Mesenchymal stem cell (in vitro differentiated cells and primary cell): ENCODE measurements at regions not wholly inside any gene's neighbourhood (a gene's known extent, or its start where the extent isn't known, plus 50 kb on each side); places are given as distances from the start of the nearest gene placed in this dataset.

Experiments used
- DNase-seq: peaks from one replicate; pipeline ENCODE4 v3.0.0-alpha.2; 2013
- H2AFZ ChIP-seq: one replicate; pipeline ENCODE4 v1.6.1; 2013; ENCODE audit warnings: low read depth, mild to moderate bottlenecking, control low read depth, inconsistent platforms, low read length, moderate library complexity
- H2AK5ac ChIP-seq: 2 replicates; pipeline ENCODE4 v1.6.1; 2013; ENCODE audit warnings: low read length, moderate library complexity, mild to moderate bottlenecking, inconsistent platforms; ENCODE audit not compliant: severe bottlenecking
- H2BK120ac ChIP-seq: one replicate; pipeline ENCODE4 v1.6.1; 2013; ENCODE audit warnings: low read depth, mild to moderate bottlenecking, inconsistent platforms, low read length, moderate library complexity
- H2BK12ac ChIP-seq, 2 experiments: one replicate each; pipeline ENCODE4 v1.6.1; 2013; ENCODE audit warnings: inconsistent platforms in 2 of 2, low read length in 2 of 2, mild to moderate bottlenecking in 2 of 2, moderate library complexity in 2 of 2, control low read depth in 1 of 2
- H2BK15ac ChIP-seq: one replicate; pipeline ENCODE4 v1.6.1; 2013; ENCODE audit warnings: mild to moderate bottlenecking, low read depth, inconsistent platforms; ENCODE audit not compliant: poor library complexity, severe bottlenecking
- H2BK5ac ChIP-seq: 2 replicates; pipeline ENCODE4 v1.6.1; 2013; ENCODE audit warnings: low read depth, mild to moderate bottlenecking, low read length, control low read depth, inconsistent platforms; ENCODE audit not compliant: poor library complexity, severe bottlenecking
- H3K14ac ChIP-seq, 2 experiments: one replicate each; pipeline ENCODE4 v1.6.1; 2013; ENCODE audit warnings: inconsistent platforms in 2 of 2, low read length in 2 of 2, control low read depth in 1 of 2, mild to moderate bottlenecking in 1 of 2, moderate library complexity in 1 of 2
- H3K18ac ChIP-seq, 2 experiments: one replicate each; pipeline ENCODE4 v1.6.1; 2013; ENCODE audit warnings: inconsistent platforms in 2 of 2, low read length in 2 of 2, control low read depth in 1 of 2, low read depth in 1 of 2, mild to moderate bottlenecking in 1 of 2
- H3K23ac ChIP-seq, 2 experiments: one replicate each; pipeline ENCODE4 v1.6.1; 2013; ENCODE audit warnings: inconsistent platforms in 2 of 2, low read length in 2 of 2, mild to moderate bottlenecking in 2 of 2, moderate library complexity in 2 of 2, control low read depth in 1 of 2
- H3K27ac ChIP-seq: 2 replicates; pipeline ENCODE4 v1.5.1; 2013; ENCODE audit warnings: mild to moderate bottlenecking, moderate library complexity, low read length, control low read depth, inconsistent platforms; ENCODE audit not compliant: poor library complexity, severe bottlenecking
- H3K27me3 ChIP-seq, 2 experiments: 2 replicates each; pipeline versions ENCODE4 v1.6.1 to v1.7.0; 2013; ENCODE audit warnings: low read length in 2 of 2, mild to moderate bottlenecking in 2 of 2, moderate library complexity in 2 of 2, control low read depth in 1 of 2, inconsistent platforms in 1 of 2; ENCODE audit not compliant: control insufficient read depth in 1 of 2, insufficient read depth in 1 of 2
- H3K36me3 ChIP-seq, 2 experiments: 2 replicates each; pipeline versions ENCODE4 v1.6.1 to v1.7.0; 2013; ENCODE audit warnings: low read length in 2 of 2, control low read depth in 1 of 2, inconsistent platforms in 1 of 2, low read depth in 1 of 2, mild to moderate bottlenecking in 1 of 2; ENCODE audit not compliant: insufficient read depth in 2 of 2, control insufficient read depth in 1 of 2
- H3K4ac ChIP-seq, 2 experiments: one replicate each; pipeline ENCODE4 v1.6.1; 2013; ENCODE audit warnings: inconsistent platforms in 2 of 2, low read length in 2 of 2, mild to moderate bottlenecking in 2 of 2, moderate library complexity in 2 of 2, control low read depth in 1 of 2, low read depth in 1 of 2
- H3K4me1 ChIP-seq: 2 replicates; pipeline ENCODE4 v1.6.1; 2013; ENCODE audit warnings: low read depth, low read length, control low read depth; ENCODE audit not compliant: control insufficient read depth, insufficient read depth
- H3K4me2 ChIP-seq: 2 replicates; pipeline ENCODE4 v1.6.1; 2013; ENCODE audit warnings: low read length, mild to moderate bottlenecking, inconsistent platforms; ENCODE audit not compliant: poor library complexity, severe bottlenecking
- H3K4me3 ChIP-seq, 2 experiments: 2 replicates each; pipeline versions ENCODE4 v1.5.1 to v1.7.0; 2013; ENCODE audit warnings: low read length in 2 of 2, mild to moderate bottlenecking in 2 of 2, control low read depth in 1 of 2, low read depth in 1 of 2; ENCODE audit not compliant: insufficient read depth in 1 of 2
- H3K79me1 ChIP-seq: replicated peaks from 2 replicates; pipeline ENCODE4 v1.6.1; 2013; ENCODE audit warnings: mild to moderate bottlenecking, control low read depth, low read length, inconsistent platforms; ENCODE audit not compliant: poor library complexity, severe bottlenecking
- H3K9ac ChIP-seq: 2 replicates; pipeline ENCODE4 v1.7.0; 2013; ENCODE audit warnings: mild to moderate bottlenecking, low read length, moderate library complexity
- H3K9me3 ChIP-seq: 2 replicates; pipeline ENCODE4 v1.7.0; 2013; ENCODE audit warnings: mild to moderate bottlenecking, low read length; ENCODE audit not compliant: control insufficient read depth
- H4K8ac ChIP-seq: one replicate; pipeline ENCODE4 v1.6.1; 2013; ENCODE audit warnings: inconsistent platforms, mild to moderate bottlenecking, low read length, moderate library complexity
- H4K91ac ChIP-seq: one replicate; pipeline ENCODE4 v1.6.1; 2013; ENCODE audit warnings: mild to moderate bottlenecking, low read length, inconsistent platforms
- WGBS: methylation state at CpG from one replicate; pipeline ENCODE4 v1.1.7; 2013; ENCODE audit warnings: mixed read lengths; 5-methylcytosine and 5-hydroxymethylcytosine counted together

GRCh38 chr2:66317268-66317890 lies 117.5 kb upstream of the MEIS1 start:
- no peak overlapping the region for H2BK12ac ChIP-seq
- H2BK5ac ChIP-seq: no peak overlapping the region
- no peak overlapping the region for H2BK120ac ChIP-seq
- H3K79me1 ChIP-seq: no peaks in the 10 kb centered on the region
- no peaks in the 10 kb centered on the region for H3K27me3 ChIP-seq
- DNase-seq: no peak
- H3K9me3 ChIP-seq: peaks cover 8% of the 10 kb centered on the region
- 74% methylated on average over 4 of the region's 4 CpGs for WGBS
- H3K4ac ChIP-seq: no peak overlapping the region
- H3K9ac ChIP-seq: no peak overlapping the region
- no peak overlapping the region for H3K18ac ChIP-seq
- H4K8ac ChIP-seq: no peak overlapping the region
- H3K14ac ChIP-seq: no peak overlapping the region
- H3K23ac ChIP-seq: no peak overlapping the region
- H4K91ac ChIP-seq: no peak overlapping the region
- no peak overlapping the region for H3K27ac ChIP-seq
- no peak overlapping the region for H3K4me3 ChIP-seq
- no peaks in the 10 kb centered on the region for H3K36me3 ChIP-seq
- no peak overlapping the region for H3K4me2 ChIP-seq
- H2BK15ac ChIP-seq: no peak overlapping the region
- no peak overlapping the region for H2AK5ac ChIP-seq
- no peak overlapping the region for H2AFZ ChIP-seq
- H3K4me1 ChIP-seq: no peaks in the 10 kb centered on the region

- no peak overlapping the region for H3K4ac ChIP-seq
- no peaks in the 10 kb centered on the region for H3K4me1 ChIP-seq
- no peak overlapping the region for H2BK5ac ChIP-seq
- no peak overlapping the region for H3K9ac ChIP-seq
- no peaks in the 10 kb centered on the region for H3K36me3 ChIP-seq
- H3K9me3 ChIP-seq: peaks cover 11% of the 10 kb centered on the region
- no peak overlapping the region for H2AK5ac ChIP-seq
- no peak overlapping the region for H2BK15ac ChIP-seq
- H3K27ac ChIP-seq: no peak overlapping the region
- no peak overlapping the region for H3K4me3 ChIP-seq
- no peak overlapping the region for H2BK12ac ChIP-seq
- 50% methylated on average over 1 of the region's 1 CpG for WGBS
- H3K18ac ChIP-seq: no peak overlapping the region
- no peak overlapping the region for H3K14ac ChIP-seq
- no peak for DNase-seq
- H4K8ac ChIP-seq: no peak overlapping the region
- H2BK120ac ChIP-seq: no peak overlapping the region
- peaks cover 0 to 4% of the 10 kb centered on the region in 2 experiments for H3K27me3 ChIP-seq
- H2AFZ ChIP-seq: no peak overlapping the region
- H3K79me1 ChIP-seq: no peaks in the 10 kb centered on the region
- H3K4me2 ChIP-seq: no peak overlapping the region
- no peak overlapping the region for H4K91ac ChIP-seq
- H3K23ac ChIP-seq: no peak overlapping the region
Measured at GRCh38 chr2:66306483-66306882, 128.4 kb upstream of the MEIS1 start.

- H2AFZ ChIP-seq: no peak overlapping the region
- no peak overlapping the region for H4K91ac ChIP-seq
- no peak overlapping the region for H3K4ac ChIP-seq
- no peak overlapping the region for H4K8ac ChIP-seq
- no peaks in the 10 kb centered on the region for H3K79me1 ChIP-seq
- H2BK120ac ChIP-seq: no peak overlapping the region
- H3K4me1 ChIP-seq: no peaks in the 10 kb centered on the region
- no peak overlapping the region for H3K27ac ChIP-seq
- H3K18ac ChIP-seq: no peak overlapping the region
- H3K9me3 ChIP-seq: peaks cover 8% of the 10 kb centered on the region
- no peak overlapping the region for H3K9ac ChIP-seq
- H3K14ac ChIP-seq: no peak overlapping the region
- H3K23ac ChIP-seq: no peak overlapping the region
- WGBS: 75% methylated on average over 11 of the region's 12 CpGs
- H2AK5ac ChIP-seq: no peak overlapping the region
- no peaks in the 10 kb centered on the region for H3K36me3 ChIP-seq
- H3K27me3 ChIP-seq: peaks cover 0 to 5% of the 10 kb centered on the region in 2 experiments
- H2BK12ac ChIP-seq: no peak overlapping the region
- no peak overlapping the region for H3K4me2 ChIP-seq
- H2BK15ac ChIP-seq: no peak overlapping the region
- DNase-seq: no peak
- H2BK5ac ChIP-seq: no peak overlapping the region
- no peak overlapping the region for H3K4me3 ChIP-seq
Measured at GRCh38 chr2:66305718-66306117, 129.2 kb upstream of the MEIS1 start.

GRCh38 chr2:66303471-66303870 lies 131.5 kb upstream of the MEIS1 start:
- no peak for DNase-seq
- H3K27ac ChIP-seq: no peak overlapping the region

More at GRCh38 chr2:66303471-66303870, 131.5 kb upstream of the MEIS1 start:
- Histone ChIP-seq H2BK120ac (no peak overlapping the region), H2BK5ac (no peak overlapping the region), H3K4me3 (no peak overlapping the region), H3K4me2 (no peak overlapping the region), H3K27me3 (peaks cover 0 to 19% of the 10 kb centered on the region in 2 experiments), H3K9me3 (no peaks in the 10 kb centered on the region), H2BK12ac (no peak overlapping the region), H3K23ac (no peak overlapping the region), H2BK15ac (no peak overlapping the region), H2AFZ (no peak overlapping the region), H3K36me3 (no peaks in the 10 kb centered on the region), H3K14ac (no peak overlapping the region), H3K18ac (no peak overlapping the region), H3K79me1 (no peaks in the 10 kb centered on the region), H3K4me1 (no peaks in the 10 kb centered on the region), H3K9ac (no peak overlapping the region), H2AK5ac (no peak overlapping the region), H3K4ac (no peak overlapping the region), H4K8ac (no peak overlapping the region), H4K91ac (no peak overlapping the region)
- WGBS: 85% methylated on average over 4 of the region's 4 CpGs
